IMR-90 (cell line): ENCODE measurements at regions not wholly inside any gene's neighbourhood (a gene's known extent, or its start where the extent isn't known, plus 50 kb on each side); places are given as distances from the start of the nearest gene placed in this dataset.

ENCODE experiments used
- ATAC-seq: fragments of 200-7000 bp; cut with Tn5 transposase; 2 replicates; pipeline ENCODE4 v1.9.1; 2020; ENCODE audit warnings: low read depth, mild to moderate bottlenecking, moderate library complexity
- BruUV-seq: library from RNA; stranded (reverse); fragments of 400-500 nt; replicated peaks from 2 replicates; lab custom pipeline; 2021; lab: Mats Ljungman, UMichigan
- CTCF ChIA-PET: fragments of 300-600 bp; formaldehyde crosslinking; extraction: SDS; loops from one replicate; lab custom pipeline; 2021; ENCODE audit warnings: antibody characterized with exemption; lab: Yijun Ruan, JAX
- POLR2A ChIA-PET: fragments of 300-600 bp; sonication (Branson Sonifier 250); formaldehyde crosslinking; loops from one replicate; lab custom pipeline; 2022; ENCODE audit warnings: antibody characterized with exemption; ENCODE audit not compliant: unreplicated experiment; lab: Charles Lee
- DNase-seq: peaks from one replicate; pipeline ENCODE4 v3.0.0; 2013
- H2AFZ ChIP-seq: replicated peaks from 2 replicates; pipeline ENCODE3; 2013; ENCODE audit warnings: low read length, mild to moderate bottlenecking; ENCODE audit not compliant: poor library complexity
- H2AK5ac ChIP-seq: 2 replicates; pipeline ENCODE4 v1.6.1; 2013; ENCODE audit warnings: low read depth, low read length, inconsistent platforms
- H2AK9ac ChIP-seq: replicated peaks from 2 replicates; pipeline ENCODE3; 2013; ENCODE audit warnings: mild to moderate bottlenecking, low read depth, low read length, moderate library complexity; ENCODE audit not compliant: poor library complexity
- H2BK120ac ChIP-seq: 2 replicates; pipeline ENCODE4 v1.6.1; 2013; ENCODE audit warnings: low read depth, low read length, inconsistent platforms
- H2BK15ac ChIP-seq: 3 replicates; pipeline ENCODE4 v1.6.1; 2013; ENCODE audit warnings: low read depth, low read length, inconsistent platforms
- H2BK20ac ChIP-seq: 2 replicates; pipeline ENCODE4 v1.6.1; 2013; ENCODE audit warnings: low read depth, mild to moderate bottlenecking, inconsistent platforms, low read length, moderate library complexity
- H2BK5ac ChIP-seq: 2 replicates; pipeline ENCODE4 v1.6.1; 2013; ENCODE audit warnings: mild to moderate bottlenecking, low read depth, low read length, inconsistent platforms; ENCODE audit not compliant: poor library complexity, severe bottlenecking
- H3K14ac ChIP-seq: replicated peaks from 2 replicates; pipeline ENCODE4 v1.6.1; 2013; ENCODE audit warnings: low read depth, low read length, inconsistent platforms
- H3K18ac ChIP-seq: 2 replicates; pipeline ENCODE4 v1.6.1; 2013; ENCODE audit warnings: low read depth, low read length, control low read depth
- H3K23ac ChIP-seq: 2 replicates; pipeline ENCODE4 v1.6.1; 2013; ENCODE audit warnings: low read depth, low read length, inconsistent platforms
- H3K27ac ChIP-seq: 2 replicates; pipeline ENCODE4 v1.5.1; 2013; ENCODE audit warnings: mild to moderate bottlenecking, control low read depth, low read length; ENCODE audit not compliant: insufficient read depth
- H3K27me3 ChIP-seq: 2 replicates; pipeline ENCODE4 v1.6.1; 2013; ENCODE audit warnings: low read length; ENCODE audit not compliant: control insufficient read depth, insufficient read depth
- H3K36me3 ChIP-seq: 2 replicates; pipeline ENCODE4 v1.6.1; 2013; ENCODE audit warnings: low read length, mixed read lengths; ENCODE audit not compliant: control insufficient read depth, insufficient read depth
- H3K4ac ChIP-seq: 2 replicates; pipeline ENCODE4 v1.6.1; 2013; ENCODE audit warnings: low read depth, low read length, inconsistent platforms
- H3K4me1 ChIP-seq: 2 replicates; pipeline ENCODE4 v1.6.1; 2013; ENCODE audit warnings: low read length, mixed read lengths; ENCODE audit not compliant: control insufficient read depth, insufficient read depth
- H3K4me2 ChIP-seq: 2 replicates; pipeline ENCODE4 v1.6.1; 2013; ENCODE audit warnings: low read depth, mild to moderate bottlenecking, control low read depth, low read length, moderate library complexity
- H3K4me3 ChIP-seq: 2 replicates; pipeline ENCODE4 v1.5.1; 2013; ENCODE audit warnings: low read depth, mild to moderate bottlenecking, control low read depth, low read length, moderate library complexity; ENCODE audit not compliant: insufficient read depth
- H3K56ac ChIP-seq: 2 replicates; pipeline ENCODE4 v1.6.1; 2013; ENCODE audit warnings: low read length, inconsistent platforms; ENCODE audit not compliant: insufficient read depth; ENCODE audit errors: extremely low read depth
- H3K79me1 ChIP-seq, 2 experiments: 2 replicates each; pipeline ENCODE4 v1.6.1; 2013; ENCODE audit warnings: low read length in 2 of 2, inconsistent platforms in 1 of 2, low read depth in 1 of 2
- H3K9ac ChIP-seq: 2 replicates; pipeline ENCODE4 v1.6.1; 2013; ENCODE audit warnings: low read depth, low read length, control low read depth
- H3K9me1 ChIP-seq: 2 replicates; pipeline ENCODE4 v1.6.1; 2013; ENCODE audit warnings: low read length, inconsistent platforms; ENCODE audit not compliant: insufficient read depth
- H3K9me3 ChIP-seq: 2 replicates; pipeline ENCODE4 v1.6.1; 2013; ENCODE audit warnings: low read length; ENCODE audit not compliant: control insufficient read depth, insufficient read depth
- H4K20me1 ChIP-seq: 2 replicates; pipeline ENCODE4 v1.6.1; 2013; ENCODE audit warnings: low read length, inconsistent platforms; ENCODE audit not compliant: insufficient read depth
- H4K5ac ChIP-seq: 2 replicates; pipeline ENCODE4 v1.6.1; 2013; ENCODE audit warnings: mild to moderate bottlenecking, low read depth, low read length, control low read depth
- H4K8ac ChIP-seq, 2 experiments: 2 replicates each; pipeline ENCODE4 v1.6.1; 2013; ENCODE audit warnings: low read depth in 2 of 2, low read length in 2 of 2, control low read depth in 1 of 2, inconsistent platforms in 1 of 2
- H4K91ac ChIP-seq: 2 replicates; pipeline ENCODE4 v1.6.1; 2013; ENCODE audit warnings: low read depth, low read length, inconsistent platforms; ENCODE audit not compliant: insufficient read depth
- BHLHE40 ChIP-seq: fragments of 150-350 bp; IDR thresholded peaks from 2 replicates; pipeline ENCODE4 v1.6.1; 2016; ENCODE audit warnings: mild to moderate bottlenecking, low read depth, low read length
- CEBPB ChIP-seq: IDR thresholded peaks from 2 replicates; pipeline ENCODE4 v1.6.1; 2012; ENCODE audit warnings: low read depth, low read length, improper control_type of control experiment
- CHD1 ChIP-seq: IDR thresholded peaks from 2 replicates; pipeline ENCODE4 v1.6.1; 2012; ENCODE audit warnings: low read depth, low read length, improper control_type of control experiment
- FOS ChIP-seq: fragments of 150-350 bp; IDR thresholded peaks from 2 replicates; pipeline ENCODE4 v1.6.1; 2016; ENCODE audit warnings: low read depth, low read length
- MAZ ChIP-seq: IDR thresholded peaks from 2 replicates; pipeline ENCODE4 v1.6.1; 2012; ENCODE audit warnings: low read depth, mild to moderate bottlenecking, low read length, improper control_type of control experiment, moderate library complexity, borderline replicate concordance
- MXI1 ChIP-seq: IDR thresholded peaks from 2 replicates; pipeline ENCODE4 v1.6.1; 2012; ENCODE audit warnings: low read depth, mild to moderate bottlenecking, low read length, moderate library complexity, borderline replicate concordance
- POLR2A ChIP-seq: IDR thresholded peaks from 2 replicates; pipeline ENCODE4 v1.6.1; 2012; ENCODE audit warnings: mild to moderate bottlenecking, low read depth, low read length
- RAD21 ChIP-seq: IDR thresholded peaks from 2 replicates; pipeline ENCODE4 v1.6.1; 2012; ENCODE audit warnings: low read length, improper control_type of control experiment
- RCOR1 ChIP-seq: IDR thresholded peaks from 2 replicates; pipeline ENCODE4 v1.6.1; 2012; ENCODE audit warnings: mild to moderate bottlenecking, low read length, improper control_type of control experiment; ENCODE audit not compliant: insufficient replicate concordance
- RFX5 ChIP-seq: IDR thresholded peaks from 2 replicates; pipeline ENCODE4 v1.8.0; 2012; ENCODE audit warnings: low read depth, mild to moderate bottlenecking, low read length, moderate library complexity
- SMC3 ChIP-seq: fragments of 150-350 bp; IDR thresholded peaks from 2 replicates; pipeline ENCODE4 v1.6.1; 2016; ENCODE audit warnings: low read depth, mild to moderate bottlenecking, antibody characterized with exemption, low read length, moderate library complexity
- USF2 ChIP-seq: fragments of 150-350 bp; IDR thresholded peaks from 2 replicates; pipeline ENCODE4 v1.6.1; 2017; ENCODE audit warnings: mild to moderate bottlenecking, antibody characterized with exemption, low read length, low read depth
- WGBS, 2 experiments: methylation state at CpG; one replicate each; pipeline versions ENCODE4 v1.1.5 to v1.1.7; 2013; ENCODE audit warnings: missing lambda C conversion rate in 2 of 2; ENCODE audit not compliant: insufficient read length in 1 of 2; ENCODE audit errors: extremely low coverage in 2 of 2; 5-methylcytosine and 5-hydroxymethylcytosine counted together
- dilution Hi-C: fragments of 300-500 bp; cut with HindIII; formaldehyde crosslinking; loops from one replicate; pipeline ENCODE4 v1.14.3; 2018; ENCODE audit warnings: low sequenced_read_pairs; ENCODE audit not compliant: unreplicated experiment
- in situ Hi-C: fragments of 300-500 bp; cut with MboI; formaldehyde crosslinking; loops from 3 replicates; pipeline ENCODE4 v1.14.3; 2019; ENCODE audit warnings: low sequenced_read_pairs, inconsistent platforms, mixed read lengths
- intact Hi-C: fragments of 100-400 bp; cut with micrococcal nuclease; formaldehyde crosslinking; loops from 2 replicates; pipeline ENCODE4 v1.10.0; 2022
- TF ChIP-seq, protein P1 (sequence below): fragments of 150-350 bp; IDR thresholded peaks from 2 replicates; pipeline ENCODE4 v1.6.1; 2016; ENCODE audit warnings: low read depth, mild to moderate bottlenecking, low read length, moderate library complexity, borderline replicate concordance

DNA sequence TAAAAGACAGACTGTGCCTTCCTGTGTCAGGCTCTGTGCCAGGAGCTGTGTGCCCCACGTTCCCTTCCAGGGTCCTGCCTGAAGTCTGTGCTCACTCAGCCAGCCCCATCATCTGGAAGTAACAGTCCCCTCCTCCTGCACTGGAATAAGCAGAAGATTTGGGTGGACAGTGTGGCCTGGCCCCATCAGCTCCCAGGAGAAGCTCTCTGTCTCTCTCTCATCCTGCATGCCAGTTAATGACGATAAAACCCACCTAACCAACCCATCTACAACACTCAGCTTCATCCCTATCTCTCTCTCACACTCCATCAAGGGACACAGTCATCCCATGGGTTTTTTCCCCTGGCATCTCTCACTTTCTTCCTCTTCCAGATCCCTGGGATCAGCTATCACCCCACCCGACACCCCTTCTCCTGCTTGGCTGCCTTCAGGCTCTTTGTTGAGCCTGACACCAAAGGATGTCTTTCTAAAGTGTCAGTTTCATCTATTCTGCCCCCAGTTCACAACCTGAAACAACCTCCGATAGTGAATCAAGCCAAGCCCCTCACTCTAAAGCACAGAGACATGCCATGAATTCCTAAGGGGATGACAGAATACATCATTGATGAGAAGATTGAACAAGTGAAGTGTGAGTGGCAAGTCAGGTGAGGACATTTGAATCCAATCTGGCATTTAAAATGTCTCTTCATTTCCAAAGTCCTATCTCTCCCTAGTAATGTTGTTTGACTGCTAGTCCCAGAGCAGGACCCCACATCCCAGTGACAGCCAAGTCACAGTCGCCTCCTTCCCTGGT lies 91.4 kb upstream of the TOP3B start:
- CTCF ChIA-PET: no interaction called here
- H3K27ac ChIP-seq: no peak overlapping the region
- H3K79me1 ChIP-seq: no peaks in the 10 kb centered on the region

More for the DNA sequence above, 91.4 kb upstream of the TOP3B start:
- no TSS peak for BruUV-seq
- TF ChIP-seq RAD21: no peak
- TF ChIP-seq FOS: no peak
- TF ChIP-seq CEBPB: no peak
- TF ChIP-seq USF2: no peak
- no peak for TF ChIP-seq RFX5
- no peak for TF ChIP-seq MAZ
- no peak for TF ChIP-seq CHD1
- no peak for TF ChIP-seq POLR2A
- no peak for TF ChIP-seq BHLHE40
- no peak for TF ChIP-seq MXI1
- TF ChIP-seq, protein P1, sequence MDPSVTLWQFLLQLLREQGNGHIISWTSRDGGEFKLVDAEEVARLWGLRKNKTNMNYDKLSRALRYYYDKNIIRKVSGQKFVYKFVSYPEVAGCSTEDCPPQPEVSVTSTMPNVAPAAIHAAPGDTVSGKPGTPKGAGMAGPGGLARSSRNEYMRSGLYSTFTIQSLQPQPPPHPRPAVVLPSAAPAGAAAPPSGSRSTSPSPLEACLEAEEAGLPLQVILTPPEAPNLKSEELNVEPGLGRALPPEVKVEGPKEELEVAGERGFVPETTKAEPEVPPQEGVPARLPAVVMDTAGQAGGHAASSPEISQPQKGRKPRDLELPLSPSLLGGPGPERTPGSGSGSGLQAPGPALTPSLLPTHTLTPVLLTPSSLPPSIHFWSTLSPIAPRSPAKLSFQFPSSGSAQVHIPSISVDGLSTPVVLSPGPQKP: no peak
- no peak for TF ChIP-seq SMC3
- TF ChIP-seq RCOR1: no peak
- dilution Hi-C loops (no loop called here), in situ Hi-C loops (no loop called here), intact Hi-C loops (no loop called here)
- no peak for DNase-seq
- H4K8ac ChIP-seq: no peak overlapping the region
- no peak overlapping the region for H3K4me2 ChIP-seq
- no peak overlapping the region for H3K14ac ChIP-seq
- peak overlapping the region; percentile 14; the same call in 1 of the 2 replicates for H2BK20ac ChIP-seq
- POLR2A ChIA-PET: no interaction called here
- H2BK120ac ChIP-seq: no peak overlapping the region
- H2BK15ac ChIP-seq: no peak overlapping the region
- no peak overlapping the region for H3K23ac ChIP-seq
- H2BK5ac ChIP-seq: no peak overlapping the region
- H2AK5ac ChIP-seq: peak overlapping the region; percentile 58; the same call in 1 of the 2 replicates
- peak overlapping the region; percentile 76 for H2AK9ac ChIP-seq
- no peak overlapping the region; the same call in 1 of the 2 replicates for H3K4ac ChIP-seq
- no peak overlapping the region; the same call in 1 of the 2 replicates for H4K5ac ChIP-seq
- H4K20me1 ChIP-seq: no peaks in the 10 kb centered on the region
- no peak overlapping the region for H3K4me3 ChIP-seq
- 40% methylated on average over 1 of the region's 5 CpGs; no CpG with 5 or more reads in 1 of the 2 experiments for WGBS, 2 experiments
- no peak overlapping the region for H4K91ac ChIP-seq
- H2AFZ ChIP-seq: peak overlapping the region; percentile 10
- H3K9me1 ChIP-seq: peaks cover 5% of the 10 kb centered on the region; the same call in 1 of the 2 replicates
- no peak overlapping the region for H3K9ac ChIP-seq
- no peaks in the 10 kb centered on the region for H3K9me3 ChIP-seq
- H3K18ac ChIP-seq: no peak overlapping the region; the same call in 1 of the 2 replicates
- no peak overlapping the region for H3K56ac ChIP-seq
- peaks cover 17% of the 10 kb centered on the region for H3K27me3 ChIP-seq
- ATAC-seq: no peak
- H3K36me3 ChIP-seq: no peaks in the 10 kb centered on the region
- H3K4me1 ChIP-seq: peaks cover 12% of the 10 kb centered on the region; the same call in 1 of the 2 replicates
